ENCODE measurements at regions not wholly inside any gene's neighbourhood (a gene's known extent, or its start where the extent isn't known, plus 50 kb on each side); places are given as distances from the start of the nearest gene placed in this dataset.

DNA sequence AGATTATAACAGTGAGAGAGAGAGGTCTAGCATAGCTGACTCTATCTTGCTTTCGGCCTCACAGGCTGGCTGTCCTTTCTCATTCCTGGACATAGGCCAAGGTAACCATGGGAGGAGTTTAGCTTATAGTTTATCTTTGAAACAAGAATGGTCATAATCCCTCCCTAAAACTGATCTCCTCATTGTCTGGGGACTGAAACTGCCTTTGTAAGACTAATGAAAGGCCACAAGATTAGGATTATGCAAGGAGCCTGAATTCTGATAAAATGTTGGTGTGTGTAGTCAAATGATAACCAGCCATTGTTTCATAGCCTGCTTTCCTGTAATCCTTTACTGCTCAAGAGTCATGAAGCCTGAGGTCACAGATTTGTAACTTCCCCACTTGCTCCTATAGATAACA lies 131.9 kb upstream of the LYPLAL1 start (continued):
- no peak for TF ChIP-seq POLR2H (tag; IDR thresholded peaks at IDR 0.05; ENCODE audit: low read depth)
- TF ChIP-seq KLF10 (CRISPR knock-in tag; IDR thresholded peaks at IDR 0.05): no peak
- TF ChIP-seq ASH1L (IDR thresholded peaks at IDR 0.05; ENCODE audit: borderline replicate concordance, low read depth, partially characterized antibody): no peak
- no peak for TF ChIP-seq ZNF561 (CRISPR knock-in tag; conservative IDR thresholded peaks at IDR 0.05)
- no peak for TF ChIP-seq ARID2 (IDR thresholded peaks at IDR 0.05)
- TF ChIP-seq DNMT1 (IDR thresholded peaks at IDR 0.05): no peak
- peak; percentile 67 for TF ChIP-seq TCF3 (CRISPR knock-in tag; IDR thresholded peaks at IDR 0.05)
- peak; percentile 99 for TF ChIP-seq SOX6 (IDR thresholded peaks at IDR 0.05)
- TF ChIP-seq KLF1 (tag; IDR thresholded peaks at IDR 0.05): no peak
- no peak for TF ChIP-seq FOXJ3 (CRISPR knock-in tag; IDR thresholded peaks at IDR 0.05)
- TF ChIP-seq, protein P1, sequence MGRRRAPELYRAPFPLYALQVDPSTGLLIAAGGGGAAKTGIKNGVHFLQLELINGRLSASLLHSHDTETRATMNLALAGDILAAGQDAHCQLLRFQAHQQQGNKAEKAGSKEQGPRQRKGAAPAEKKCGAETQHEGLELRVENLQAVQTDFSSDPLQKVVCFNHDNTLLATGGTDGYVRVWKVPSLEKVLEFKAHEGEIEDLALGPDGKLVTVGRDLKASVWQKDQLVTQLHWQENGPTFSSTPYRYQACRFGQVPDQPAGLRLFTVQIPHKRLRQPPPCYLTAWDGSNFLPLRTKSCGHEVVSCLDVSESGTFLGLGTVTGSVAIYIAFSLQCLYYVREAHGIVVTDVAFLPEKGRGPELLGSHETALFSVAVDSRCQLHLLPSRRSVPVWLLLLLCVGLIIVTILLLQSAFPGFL (CRISPR knock-in tag; IDR thresholded peaks at IDR 0.05): no peak
- TF ChIP-seq, protein P2, sequence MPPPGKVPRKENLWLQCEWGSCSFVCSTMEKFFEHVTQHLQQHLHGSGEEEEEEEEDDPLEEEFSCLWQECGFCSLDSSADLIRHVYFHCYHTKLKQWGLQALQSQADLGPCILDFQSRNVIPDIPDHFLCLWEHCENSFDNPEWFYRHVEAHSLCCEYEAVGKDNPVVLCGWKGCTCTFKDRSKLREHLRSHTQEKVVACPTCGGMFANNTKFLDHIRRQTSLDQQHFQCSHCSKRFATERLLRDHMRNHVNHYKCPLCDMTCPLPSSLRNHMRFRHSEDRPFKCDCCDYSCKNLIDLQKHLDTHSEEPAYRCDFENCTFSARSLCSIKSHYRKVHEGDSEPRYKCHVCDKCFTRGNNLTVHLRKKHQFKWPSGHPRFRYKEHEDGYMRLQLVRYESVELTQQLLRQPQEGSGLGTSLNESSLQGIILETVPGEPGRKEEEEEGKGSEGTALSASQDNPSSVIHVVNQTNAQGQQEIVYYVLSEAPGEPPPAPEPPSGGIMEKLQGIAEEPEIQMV (tag; conservative IDR thresholded peaks at IDR 0.05; ENCODE audit: low read depth): no peak
- TF ChIP-seq, protein P3, sequence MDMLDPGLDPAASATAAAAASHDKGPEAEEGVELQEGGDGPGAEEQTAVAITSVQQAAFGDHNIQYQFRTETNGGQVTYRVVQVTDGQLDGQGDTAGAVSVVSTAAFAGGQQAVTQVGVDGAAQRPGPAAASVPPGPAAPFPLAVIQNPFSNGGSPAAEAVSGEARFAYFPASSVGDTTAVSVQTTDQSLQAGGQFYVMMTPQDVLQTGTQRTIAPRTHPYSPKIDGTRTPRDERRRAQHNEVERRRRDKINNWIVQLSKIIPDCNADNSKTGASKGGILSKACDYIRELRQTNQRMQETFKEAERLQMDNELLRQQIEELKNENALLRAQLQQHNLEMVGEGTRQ (CRISPR knock-in tag; IDR thresholded peaks at IDR 0.05): no peak
- TF ChIP-seq RBM34 (IDR thresholded peaks at IDR 0.05; ENCODE audit: borderline replicate concordance, insufficient read depth, low read length): no peak
- no peak for TF ChIP-seq ZNF239 (CRISPR knock-in tag; IDR thresholded peaks at IDR 0.05)
- TF ChIP-seq NUFIP1 (IDR thresholded peaks at IDR 0.05; ENCODE audit: partially characterized antibody): no peak
- TF ChIP-seq ZNF41 (CRISPR knock-in tag; conservative IDR thresholded peaks at IDR 0.05): no peak
- no peak for TF ChIP-seq TCF7 (IDR thresholded peaks at IDR 0.05; ENCODE audit: borderline replicate concordance)
- TF ChIP-seq, protein P4, sequence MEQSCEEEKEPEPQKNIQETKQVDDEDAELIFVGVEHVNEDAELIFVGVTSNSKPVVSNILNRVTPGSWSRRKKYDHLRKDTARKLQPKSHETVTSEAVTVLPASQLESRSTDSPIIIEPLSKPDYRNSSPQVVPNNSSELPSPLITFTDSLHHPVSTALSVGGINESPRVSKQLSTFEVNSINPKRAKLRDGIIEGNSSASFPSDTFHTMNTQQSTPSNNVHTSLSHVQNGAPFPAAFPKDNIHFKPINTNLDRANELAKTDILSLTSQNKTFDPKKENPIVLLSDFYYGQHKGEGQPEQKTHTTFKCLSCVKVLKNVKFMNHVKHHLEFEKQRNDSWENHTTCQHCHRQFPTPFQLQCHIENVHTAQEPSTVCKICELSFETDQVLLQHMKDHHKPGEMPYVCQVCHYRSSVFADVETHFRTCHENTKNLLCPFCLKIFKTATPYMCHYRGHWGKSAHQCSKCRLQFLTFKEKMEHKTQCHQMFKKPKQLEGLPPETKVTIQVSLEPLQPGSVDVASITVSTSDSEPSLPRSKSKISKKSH (CRISPR knock-in tag; IDR thresholded peaks at IDR 0.05): no peak
- TF ChIP-seq CREBBP (IDR thresholded peaks at IDR 0.05; ENCODE audit: low read depth, low read length): no peak
- TF ChIP-seq, protein P5, sequence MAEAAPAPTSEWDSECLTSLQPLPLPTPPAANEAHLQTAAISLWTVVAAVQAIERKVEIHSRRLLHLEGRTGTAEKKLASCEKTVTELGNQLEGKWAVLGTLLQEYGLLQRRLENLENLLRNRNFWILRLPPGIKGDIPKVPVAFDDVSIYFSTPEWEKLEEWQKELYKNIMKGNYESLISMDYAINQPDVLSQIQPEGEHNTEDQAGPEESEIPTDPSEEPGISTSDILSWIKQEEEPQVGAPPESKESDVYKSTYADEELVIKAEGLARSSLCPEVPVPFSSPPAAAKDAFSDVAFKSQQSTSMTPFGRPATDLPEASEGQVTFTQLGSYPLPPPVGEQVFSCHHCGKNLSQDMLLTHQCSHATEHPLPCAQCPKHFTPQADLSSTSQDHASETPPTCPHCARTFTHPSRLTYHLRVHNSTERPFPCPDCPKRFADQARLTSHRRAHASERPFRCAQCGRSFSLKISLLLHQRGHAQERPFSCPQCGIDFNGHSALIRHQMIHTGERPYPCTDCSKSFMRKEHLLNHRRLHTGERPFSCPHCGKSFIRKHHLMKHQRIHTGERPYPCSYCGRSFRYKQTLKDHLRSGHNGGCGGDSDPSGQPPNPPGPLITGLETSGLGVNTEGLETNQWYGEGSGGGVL (CRISPR knock-in tag; IDR thresholded peaks at IDR 0.05): no peak
- TF ChIP-seq, protein P6, sequence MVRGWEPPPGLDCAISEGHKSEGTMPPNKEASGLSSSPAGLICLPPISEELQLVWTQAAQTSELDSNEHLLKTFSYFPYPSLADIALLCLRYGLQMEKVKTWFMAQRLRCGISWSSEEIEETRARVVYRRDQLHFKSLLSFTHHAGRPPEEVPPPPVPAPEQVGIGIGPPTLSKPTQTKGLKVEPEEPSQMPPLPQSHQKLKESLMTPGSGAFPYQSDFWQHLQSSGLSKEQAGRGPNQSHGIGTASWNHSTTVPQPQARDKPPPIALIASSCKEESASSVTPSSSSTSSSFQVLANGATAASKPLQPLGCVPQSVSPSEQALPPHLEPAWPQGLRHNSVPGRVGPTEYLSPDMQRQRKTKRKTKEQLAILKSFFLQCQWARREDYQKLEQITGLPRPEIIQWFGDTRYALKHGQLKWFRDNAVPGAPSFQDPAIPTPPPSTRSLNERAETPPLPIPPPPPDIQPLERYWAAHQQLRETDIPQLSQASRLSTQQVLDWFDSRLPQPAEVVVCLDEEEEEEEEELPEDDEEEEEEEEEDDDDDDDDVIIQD (CRISPR knock-in tag; IDR thresholded peaks at IDR 0.05): no peak
- TF ChIP-seq NR2F6 (CRISPR knock-in tag; IDR thresholded peaks at IDR 0.05): no peak
